LHCN-M2 (cell line): ENCODE measurements at regions not wholly inside any gene's neighbourhood (a gene's known extent, or its start where the extent isn't known, plus 50 kb on each side); places are given as distances from the start of the nearest gene placed in this dataset.
"Not testable (repeated sequence)": the region's sequence is repeated elsewhere in the genome, so short reads cannot be mapped to it uniquely, and the experiment has no call there.

Experiments used
- DNase-seq: peaks from one replicate; pipeline ENCODE4 v3.0.0-alpha.2; 2012; ENCODE audit warnings: low read depth

- DNase-seq: no peak
Observed at GRCh38 chr1:95888941-95889390, 655.0 kb downstream of the RWDD3 start.

DNA sequence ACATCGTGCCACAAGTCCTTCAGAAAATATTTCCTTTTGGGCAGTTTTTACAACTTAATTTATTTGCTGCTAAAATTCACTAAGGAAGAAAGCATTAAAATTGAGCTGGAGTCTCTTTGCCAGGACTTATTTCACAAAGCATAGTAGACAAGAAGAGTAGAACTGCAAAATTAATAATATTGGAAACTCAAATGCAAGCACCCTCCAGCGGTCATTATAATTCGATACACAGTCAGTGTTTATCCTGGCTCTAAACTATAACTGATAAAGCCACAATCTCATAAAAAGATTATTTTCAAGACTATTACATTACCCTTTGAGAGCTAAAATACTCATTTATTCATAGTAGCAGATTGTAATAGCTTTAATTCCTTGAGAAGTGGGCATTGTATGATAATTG, 655.4 kb downstream of the RWDD3 start:
- no peak for DNase-seq

- no peak for DNase-seq
Observed at GRCh38 chr1:95893921-95894320, 659.9 kb downstream of the RWDD3 start.

DNA sequence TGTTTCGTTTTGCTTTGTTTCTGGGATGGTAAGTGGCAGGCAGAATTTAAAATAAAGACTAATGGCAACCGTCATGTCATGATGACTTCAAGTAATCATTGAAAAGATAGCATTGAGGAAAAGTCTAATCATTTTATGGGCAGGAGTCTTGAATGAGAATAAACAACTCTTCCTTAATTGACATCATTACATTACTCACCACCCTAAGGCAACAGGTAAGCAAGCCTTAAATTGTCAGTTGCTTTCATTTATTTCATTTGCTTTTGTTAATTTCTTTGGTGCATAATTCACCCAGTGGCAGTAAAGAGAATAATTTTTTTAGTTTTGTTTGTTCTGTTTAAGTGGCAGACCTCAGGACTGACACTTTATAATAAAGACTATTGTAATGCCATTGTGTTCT, 669.0 kb downstream of the RWDD3 start:
- no peak for DNase-seq

DNA sequence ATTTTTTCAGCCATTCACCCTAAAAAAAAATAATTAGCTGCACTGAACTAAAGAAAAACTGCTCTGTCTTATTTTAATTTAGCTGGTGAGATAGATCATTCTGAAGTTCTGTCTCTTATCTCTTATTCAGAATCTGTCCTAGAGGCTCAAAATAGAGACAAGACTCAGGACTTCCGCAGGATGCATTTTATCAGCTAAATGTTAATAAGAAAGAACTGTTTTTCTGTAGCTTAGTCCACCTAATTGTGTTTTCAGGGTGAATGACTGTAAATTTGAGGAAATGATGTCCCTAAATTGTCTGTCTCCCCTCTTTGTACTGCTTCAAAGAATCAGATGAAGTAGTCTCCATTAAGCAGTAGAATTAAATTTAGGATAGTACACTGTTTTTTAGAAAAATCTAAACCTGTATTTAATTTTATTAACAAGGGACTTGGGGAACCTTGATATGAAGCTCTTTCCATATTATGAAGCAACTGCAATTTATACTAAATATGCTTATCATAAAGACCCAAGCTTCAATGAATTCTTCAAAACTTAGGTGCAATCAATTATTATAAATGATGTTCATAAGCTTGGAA, 671.9 kb downstream of the RWDD3 start:
- no peak for DNase-seq

GRCh38 chr1:95911739-95912138, 677.7 kb downstream of the RWDD3 start:
- not testable (repeated sequence) for DNase-seq

GRCh38 chr1:95916616-95917015, 682.6 kb downstream of the RWDD3 start:
- DNase-seq: no peak

- DNase-seq: no peak
Observed at GRCh38 chr1:95924684-95925083, 690.7 kb downstream of the RWDD3 start.

- no peak for DNase-seq
Observed at GRCh38 chr1:95926331-95926730, 692.3 kb downstream of the RWDD3 start.

GRCh38 chr1:95927061-95927460, 693.1 kb downstream of the RWDD3 start:
- no peak for DNase-seq

DNA sequence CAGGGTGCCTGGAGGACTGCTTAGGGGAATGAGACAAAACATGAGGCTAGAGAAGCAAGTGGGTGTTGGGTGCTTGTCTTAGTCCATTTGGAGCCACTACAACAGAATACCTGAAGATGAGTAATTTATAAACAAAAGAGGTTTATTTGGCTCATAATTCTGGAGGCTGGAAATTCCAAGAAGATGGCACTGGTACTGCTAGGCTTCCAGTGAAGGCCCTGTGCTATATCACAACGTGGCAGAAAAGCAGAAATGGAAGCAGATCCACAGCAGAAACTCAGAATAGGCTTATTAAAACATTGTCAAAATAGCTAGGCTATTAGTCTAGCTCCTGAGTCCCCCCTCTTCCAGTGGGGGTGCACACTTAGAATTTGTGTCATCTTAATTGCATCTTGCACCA, 701.7 kb downstream of the RWDD3 start:
- no peak for DNase-seq

DNA sequence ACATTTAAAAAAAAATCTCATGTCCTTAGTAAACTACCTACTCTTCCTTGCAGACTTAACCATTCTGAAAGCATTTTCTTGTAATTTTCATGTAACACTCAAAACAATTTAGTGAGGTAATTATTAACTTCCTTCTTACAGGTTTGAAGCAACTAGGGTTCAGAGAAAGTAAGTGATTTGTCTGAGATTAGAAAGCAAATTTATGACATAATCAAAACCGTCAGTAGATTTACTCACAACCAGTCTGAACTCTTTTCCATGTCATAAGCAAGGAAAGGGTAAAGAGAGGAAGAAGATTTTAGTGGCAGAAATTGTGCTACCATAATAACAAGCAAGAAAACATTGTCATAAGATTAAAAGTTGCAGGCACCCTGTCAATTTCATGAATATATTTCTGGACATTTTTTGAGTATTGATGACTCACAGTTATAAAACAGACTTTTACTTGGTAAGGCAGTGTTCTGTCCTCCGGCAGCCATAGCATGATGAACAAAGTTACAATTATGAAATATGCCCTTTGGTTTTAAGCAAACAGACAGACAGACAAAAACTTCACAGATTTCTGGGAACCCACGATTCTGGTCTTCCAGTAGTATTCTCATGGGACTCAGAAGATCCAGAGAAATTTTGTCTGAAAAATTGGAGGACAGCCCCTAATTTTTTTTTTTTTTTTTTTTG, 707.2 kb downstream of the RWDD3 start:
- DNase-seq: no peak

DNA sequence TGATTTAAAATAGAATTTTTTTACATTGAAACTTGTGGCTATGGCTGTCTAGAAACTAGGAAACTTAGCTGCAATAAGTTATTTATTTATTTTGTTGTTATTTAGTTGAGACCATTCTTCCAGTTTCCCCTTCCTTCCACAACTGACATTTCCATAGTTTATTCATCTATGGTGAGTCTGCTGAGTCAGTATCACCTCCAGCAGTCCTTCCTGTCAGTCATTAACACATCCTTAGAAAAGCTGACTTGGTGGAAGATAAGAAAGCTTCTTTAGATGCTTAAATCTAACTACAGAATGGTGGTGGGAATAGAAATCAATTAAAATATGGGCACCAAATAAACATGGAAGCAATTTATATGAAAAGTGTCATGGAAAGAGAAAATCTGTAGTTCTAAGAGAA, 714.0 kb downstream of the RWDD3 start:
- DNase-seq: no peak

DNA sequence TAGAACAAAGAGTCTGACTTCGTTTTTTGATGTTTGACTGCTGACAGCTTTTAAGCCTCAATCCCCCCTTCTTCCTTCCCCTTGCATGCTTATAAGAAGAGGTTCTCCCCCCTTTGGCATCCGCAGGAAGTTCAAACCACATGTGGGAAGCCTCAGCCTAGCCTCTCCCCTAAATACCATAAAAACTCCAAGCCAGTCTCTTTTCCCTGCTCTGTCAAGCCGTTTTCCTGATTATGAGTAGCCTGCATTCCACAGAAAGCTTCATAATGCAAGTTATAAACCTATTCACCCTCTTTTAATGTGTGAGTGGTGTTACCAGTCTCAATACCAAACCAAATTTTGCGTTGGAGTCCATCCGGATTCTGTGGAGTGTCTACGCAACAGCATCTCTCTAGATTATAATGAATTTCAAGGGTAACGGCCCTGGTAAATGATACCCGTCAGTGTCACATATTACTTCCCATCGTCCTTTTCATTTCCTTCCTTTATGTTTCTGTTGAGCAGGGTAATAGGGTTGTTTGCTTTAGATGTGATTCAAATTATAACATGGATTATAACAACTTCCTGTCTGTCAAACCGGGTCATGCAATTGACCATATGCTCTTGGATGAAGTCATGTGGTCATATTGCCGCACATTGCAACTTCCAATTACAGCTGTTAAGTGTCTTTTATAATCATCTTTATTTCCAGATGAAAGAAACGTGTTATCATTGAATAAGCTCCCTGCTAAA, 717.5 kb downstream of the RWDD3 start:
- no peak for DNase-seq

- no peak for DNase-seq
Observed at GRCh38 chr1:95953015-95953414, 719.0 kb downstream of the RWDD3 start.

GRCh38 chr1:95954585-95954984, 720.6 kb downstream of the RWDD3 start:
- DNase-seq: no peak

DNA sequence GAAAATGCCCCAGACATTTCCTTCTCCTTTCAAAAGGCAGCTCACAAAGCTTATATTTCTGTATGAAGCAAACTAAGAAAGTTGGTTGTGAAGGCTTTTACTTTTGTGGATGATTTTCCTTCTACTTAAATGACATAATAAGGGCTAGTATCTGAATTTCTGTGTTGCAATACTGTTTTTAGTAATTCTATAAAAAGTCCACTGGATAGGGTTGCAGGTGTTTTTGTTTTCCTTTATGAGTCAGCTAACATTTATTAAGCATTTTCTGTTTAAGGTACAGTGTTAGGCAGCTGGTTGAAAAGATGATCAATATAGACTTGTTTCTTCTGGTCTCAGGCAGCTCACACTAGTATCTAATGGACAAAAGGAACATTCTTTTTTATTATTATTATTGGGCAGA, 722.2 kb downstream of the RWDD3 start:
- DNase-seq: no peak

GRCh38 chr1:95957748-95958147, 723.7 kb downstream of the RWDD3 start:
- no peak for DNase-seq

DNA sequence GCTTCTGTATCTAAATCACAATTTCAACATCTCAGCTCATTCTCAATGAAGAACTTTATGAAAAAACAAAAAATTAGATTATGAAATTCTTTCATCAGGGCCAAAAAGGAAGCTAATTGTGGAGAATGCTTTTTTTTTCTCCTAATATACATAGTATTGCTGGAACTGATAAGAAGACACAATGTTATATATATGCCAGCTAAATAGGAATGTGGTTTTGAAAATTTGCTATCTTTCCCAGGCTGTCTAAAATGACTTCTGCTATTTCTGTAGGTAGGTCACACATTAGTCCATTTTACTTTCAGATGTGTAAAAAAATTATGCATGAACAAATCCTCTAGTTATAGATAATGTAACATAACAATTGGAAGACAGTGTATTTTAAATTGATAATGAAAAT, 732.9 kb downstream of the RWDD3 start:
- no peak for DNase-seq

DNA sequence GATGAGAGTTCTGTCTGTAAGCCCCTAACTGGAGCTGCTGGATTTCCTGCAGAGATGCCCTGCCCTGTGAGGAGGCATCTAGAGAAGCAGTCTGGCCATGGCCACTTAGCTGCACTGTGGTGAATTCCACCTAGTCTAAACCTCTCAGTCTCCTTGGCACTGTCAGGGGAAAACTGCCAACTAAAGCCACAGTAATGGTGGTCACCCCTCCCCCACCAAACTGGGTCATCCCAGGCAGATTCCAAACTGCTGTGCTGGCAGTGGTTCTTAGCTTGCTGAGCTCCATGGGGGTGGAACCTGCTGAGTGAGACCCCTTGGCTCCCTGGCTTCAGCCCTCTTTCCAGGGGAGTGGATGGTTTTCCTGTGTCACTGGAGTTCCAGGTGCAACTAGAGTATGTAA, 740.6 kb downstream of the RWDD3 start:
- no peak for DNase-seq

DNA sequence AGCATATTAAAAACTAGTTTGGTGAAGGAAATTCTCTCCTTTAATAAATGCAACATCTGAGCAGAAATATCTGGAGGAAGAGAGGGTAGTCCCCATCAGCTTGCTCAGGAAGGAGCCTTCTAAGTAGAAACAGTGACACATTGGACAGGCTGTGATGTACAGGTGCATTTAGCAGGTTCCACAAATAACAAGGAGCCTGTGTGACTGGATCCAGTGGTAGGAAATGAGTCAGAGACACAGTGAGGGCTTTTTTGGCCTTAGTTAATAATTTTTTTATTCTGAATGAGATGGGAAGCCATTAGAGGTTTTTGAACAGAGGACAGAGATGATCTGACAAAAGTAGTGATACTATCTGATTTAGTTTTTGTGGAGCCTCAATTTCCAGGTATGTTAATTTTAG, 738.9 kb upstream of the PTBP2 start:
- DNase-seq: no peak

DNA sequence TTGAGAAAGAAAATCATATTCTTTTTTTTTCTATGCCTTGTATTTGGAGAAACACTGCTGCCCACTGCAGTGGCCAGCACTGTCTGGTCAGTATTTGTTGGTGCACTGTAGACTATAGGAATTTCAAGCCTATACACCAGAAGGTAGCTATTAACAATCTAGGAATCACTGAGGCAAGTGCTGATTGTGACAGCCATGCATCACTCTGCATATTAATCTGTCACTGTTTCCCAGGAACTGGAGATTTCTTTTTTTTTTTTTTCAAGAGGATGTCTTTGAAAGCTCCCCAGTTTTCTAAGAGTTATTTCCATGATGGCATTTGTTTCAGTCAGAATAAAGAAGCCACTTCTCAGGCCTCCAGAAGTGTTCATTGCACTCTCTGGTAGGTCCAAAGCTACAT, 737.8 kb upstream of the PTBP2 start:
- no peak for DNase-seq

DNA sequence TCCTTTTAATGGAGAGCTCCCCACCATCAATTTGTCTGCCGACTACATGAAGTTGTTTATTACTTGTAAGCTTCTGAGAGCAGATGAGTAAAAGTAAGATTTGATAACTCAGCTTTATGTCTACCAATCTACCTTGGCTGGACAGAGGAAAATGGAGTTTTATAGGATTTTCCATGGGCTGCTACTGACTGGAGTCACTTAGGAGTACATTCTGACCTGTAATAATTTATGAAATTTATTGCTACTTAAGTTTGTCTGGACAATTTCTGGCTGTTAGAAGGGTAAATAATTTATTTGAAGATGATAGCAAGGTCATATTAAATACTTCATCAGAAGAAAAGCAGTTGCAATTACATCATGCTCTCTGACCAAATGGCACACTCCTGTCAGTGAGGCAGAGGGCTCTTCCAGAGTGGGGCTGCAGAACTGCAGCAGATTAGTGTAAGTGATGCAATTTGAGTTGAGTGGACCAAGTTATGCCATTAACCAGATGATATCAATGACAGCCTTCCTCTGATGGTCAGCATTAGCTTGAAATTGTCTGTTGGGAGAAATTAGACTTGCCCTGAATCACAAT, 736.7 kb upstream of the PTBP2 start:
- DNase-seq: no peak
